GM12878 (cell line): ENCODE measurements at regions not wholly inside any gene's neighbourhood (a gene's known extent, or its start where the extent isn't known, plus 50 kb on each side); places are given as distances from the start of the nearest gene placed in this dataset.

Source experiments
- ATAC-seq: fragments of 200-7000 bp; cut with Tn5 transposase; 3 replicates; pipeline ENCODE4 v1.9.1; 2020; ENCODE audit warnings: mild to moderate bottlenecking, moderate library complexity
- BruUV-seq: library from RNA; stranded (reverse); fragments of 400-500 nt; replicated peaks from 2 replicates; lab custom pipeline; 2021; lab: Mats Ljungman, UMichigan
- CTCF ChIA-PET: fragments of 300-600 bp; sonication (Branson Sonifier 250); formaldehyde crosslinking; extraction: SDS; loops from one replicate; lab custom pipeline; 2021; ENCODE audit warnings: inconsistent platforms; lab: Yijun Ruan, JAX
- POLR2A ChIA-PET: fragments of 350-600 bp; formaldehyde crosslinking; extraction: SDS; loops from one replicate; lab custom pipeline; 2021; ENCODE audit warnings: inconsistent platforms; lab: Charles Lee
- RAD21 ChIA-PET: fragments of 300-600 bp; sonication (Branson Sonifier 250); formaldehyde crosslinking; loops from one replicate; lab custom pipeline; 2023; ENCODE audit warnings: antibody characterized with exemption; ENCODE audit not compliant: unreplicated experiment; lab: Charles Lee
- SMC1A ChIA-PET: fragments of 300-600 bp; sonication (Branson Sonifier 250); formaldehyde crosslinking; loops from one replicate; lab custom pipeline; 2023; ENCODE audit not compliant: unreplicated experiment, uncharacterized antibody; lab: Charles Lee
- DNase-seq: peaks from one replicate; pipeline ENCODE4 v3.0.0-alpha.2; 2011; ENCODE audit warnings: low read depth, low spot score
- FAIRE-seq: peaks from 3 replicates; lab custom pipeline; 2011; peaks lifted over from hg19 to GRCh38; lab: Jason Lieb, UNC
- H2AFZ ChIP-seq: 2 replicates; pipeline ENCODE4 v1.6.0; 2011; ENCODE audit warnings: low read depth, low read length, control low read depth; ENCODE audit not compliant: control insufficient read depth
- H3K27ac ChIP-seq: 2 replicates; pipeline ENCODE4 v1.5.1; 2011; ENCODE audit warnings: control low read depth; ENCODE audit not compliant: control insufficient read depth, insufficient read depth
- H3K27me3 ChIP-seq, 2 experiments: replicated peaks in 1 of 2; 2 replicates each; pipeline versions ENCODE4 v1.6.0 to v1.6.1; 2011; ENCODE audit warnings: low read length in 1 of 2; ENCODE audit not compliant: control insufficient read depth in 2 of 2, insufficient read depth in 2 of 2
- H3K36me3 ChIP-seq, 2 experiments: 2 replicates each; pipeline ENCODE4 v1.5.1; 2011; ENCODE audit warnings: low read length in 1 of 2; ENCODE audit not compliant: control insufficient read depth in 2 of 2, insufficient read depth in 2 of 2
- H3K4me1 ChIP-seq: 2 replicates; pipeline ENCODE4 v1.6.1; 2011; ENCODE audit warnings: mild to moderate bottlenecking, low read length, moderate library complexity, mixed read lengths; ENCODE audit not compliant: control insufficient read depth, insufficient read depth
- H3K4me2 ChIP-seq: 2 replicates; pipeline ENCODE4 v1.6.0; 2011; ENCODE audit warnings: control low read depth; ENCODE audit not compliant: control insufficient read depth, insufficient read depth
- H3K4me3 ChIP-seq: fragments of 200-600 bp; sonication (generic); 2 replicates; pipeline ENCODE4 v1.5.1; 2016
- H3K79me2 ChIP-seq: 2 replicates; pipeline ENCODE4 v1.6.0; 2011; ENCODE audit warnings: low read length; ENCODE audit not compliant: control insufficient read depth, insufficient read depth
- H3K9ac ChIP-seq: 2 replicates; pipeline ENCODE4 v1.8.0; 2011; ENCODE audit warnings: low read length, control low read depth, mixed read lengths; ENCODE audit not compliant: control insufficient read depth, insufficient read depth
- H3K9me3 ChIP-seq: replicated peaks from 3 replicates; pipeline ENCODE4 v1.5.1; 2011; ENCODE audit warnings: mild to moderate bottlenecking, low read length; ENCODE audit not compliant: control insufficient read depth, insufficient read depth
- H4K20me1 ChIP-seq: 2 replicates; pipeline ENCODE4 v1.6.0; 2011; ENCODE audit not compliant: control insufficient read depth, insufficient read depth
- NFIC ChIP-seq: IDR thresholded peaks from 2 replicates; pipeline ENCODE4 v1.6.1; 2012; ENCODE audit warnings: low read depth, mild to moderate bottlenecking, inconsistent platforms, low read length, moderate library complexity
- POU2F2 ChIP-seq: IDR thresholded peaks from 3 replicates; pipeline ENCODE4 v1.6.1; 2011; ENCODE audit warnings: low read depth, mild to moderate bottlenecking, low read length, borderline replicate concordance
- SREBF2 ChIP-seq: IDR thresholded peaks from 2 replicates; pipeline ENCODE4 v1.6.1; 2012; ENCODE audit warnings: mild to moderate bottlenecking, low read length
- ZNF274 ChIP-seq: IDR thresholded peaks from one replicate; pipeline ENCODE4 v1.8.0; 2011; ENCODE audit not compliant: insufficient read length, insufficient read depth
- ZZZ3 ChIP-seq: IDR thresholded peaks from 2 replicates; pipeline ENCODE4 v1.6.1; 2011; ENCODE audit warnings: low read depth; ENCODE audit not compliant: control insufficient read depth, insufficient read length
- WGBS: methylation state at CpG from one replicate; pipeline ENCODE4 v1.1.6; 2016; ENCODE audit warnings: low lambda C conversion rate; ENCODE audit not compliant: insufficient replicate concordance, insufficient coverage; ENCODE audit errors: missing lambda C conversion rate; 5-methylcytosine and 5-hydroxymethylcytosine counted together
- in situ Hi-C: fragments of 300-500 bp; cut with MboI; formaldehyde crosslinking; loops from 9 replicates; pipeline ENCODE4 v1.14.3; 2018; ENCODE audit warnings: mixed read lengths
- intact Hi-C: fragments of 100-400 bp; cut with micrococcal nuclease; formaldehyde crosslinking; loops from one replicate; pipeline ENCODE4 v1.14.2; 2022; ENCODE audit not compliant: unreplicated experiment
- TF ChIP-seq, protein P1 (sequence below): fragments of 450-650 bp; IDR thresholded peaks from 2 replicates; pipeline ENCODE4 v1.6.1; 2017; ENCODE audit warnings: mild to moderate bottlenecking, moderate library complexity
- TF ChIP-seq, protein P2 (sequence below): fragments of 450-650 bp; IDR thresholded peaks from 2 replicates; pipeline ENCODE4 v1.6.1; 2018; ENCODE audit warnings: borderline replicate concordance, mild to moderate bottlenecking; ENCODE audit not compliant: partially characterized antibody

DNA sequence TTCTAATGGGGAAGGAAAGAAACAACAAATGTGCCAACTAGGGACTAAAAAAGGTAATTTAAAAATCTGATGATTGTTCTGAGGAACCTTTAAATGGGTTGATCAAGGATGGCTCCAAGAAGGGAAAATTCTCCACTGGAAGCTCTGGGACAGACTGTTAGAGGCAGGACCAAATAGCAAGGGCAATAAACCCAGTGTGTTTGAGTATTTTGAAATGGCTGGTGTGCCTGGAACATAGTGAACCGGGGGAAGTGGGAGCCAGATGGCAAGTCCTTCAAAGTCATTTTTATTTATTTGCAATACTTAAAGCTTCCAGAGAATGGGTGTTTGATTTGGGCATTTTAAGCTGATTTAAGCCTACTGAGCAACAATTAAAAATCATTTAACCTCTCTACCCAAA, 587.7 kb upstream of the MEF2C start:
- intact Hi-C loops = no loop called here

More for the DNA sequence above, 587.7 kb upstream of the MEF2C start:
- BruUV-seq = no TSS peak
- in situ Hi-C loops = no loop called here
- Histone ChIP-seq H3K27ac (no peak overlapping the region), H3K9me3 (no peaks in the 10 kb centered on the region; the same call in 2 of the 3 replicates), H3K4me3 (no peak overlapping the region), H3K27me3 (no peaks in the 10 kb centered on the region), H3K36me3 (no peaks in the 10 kb centered on the region), H2AFZ (no peak overlapping the region), H3K9ac (no peak overlapping the region), H4K20me1 (no peaks in the 10 kb centered on the region), H3K4me2 (no peak overlapping the region), H3K4me1 (no peaks in the 10 kb centered on the region), H3K79me2 (no peaks in the 10 kb centered on the region)
- POLR2A ChIA-PET = interaction anchor here (0.7 kb wide), 1 partner anchor 9 kb away, joined by 3 read pairs; no protein-coding TSS in a partner anchor
- ATAC-seq (no peak), DNase-seq (no peak), FAIRE-seq (no peak)
- 56% methylated on average over 1 of the region's 1 CpG for WGBS
- RAD21 ChIA-PET = interaction anchor here (0.5 to 1.1 kb wide), 2 partner anchors 164 to 810 kb away, joined by 3 read pairs; no protein-coding TSS in a partner anchor
- CTCF ChIA-PET = interaction anchor here (0.7 to 1.5 kb wide), 2 partner anchors 35 to 75 kb away, joined by 3 to 4 read pairs; no protein-coding TSS in a partner anchor
- SMC1A ChIA-PET = interaction anchor here (0.7 to 1.8 kb wide), 4 partner anchors 12 to 111 kb away, joined by 3 to 5 read pairs (median 3); no protein-coding TSS in a partner anchor
- TF ChIP-seq, protein P1, sequence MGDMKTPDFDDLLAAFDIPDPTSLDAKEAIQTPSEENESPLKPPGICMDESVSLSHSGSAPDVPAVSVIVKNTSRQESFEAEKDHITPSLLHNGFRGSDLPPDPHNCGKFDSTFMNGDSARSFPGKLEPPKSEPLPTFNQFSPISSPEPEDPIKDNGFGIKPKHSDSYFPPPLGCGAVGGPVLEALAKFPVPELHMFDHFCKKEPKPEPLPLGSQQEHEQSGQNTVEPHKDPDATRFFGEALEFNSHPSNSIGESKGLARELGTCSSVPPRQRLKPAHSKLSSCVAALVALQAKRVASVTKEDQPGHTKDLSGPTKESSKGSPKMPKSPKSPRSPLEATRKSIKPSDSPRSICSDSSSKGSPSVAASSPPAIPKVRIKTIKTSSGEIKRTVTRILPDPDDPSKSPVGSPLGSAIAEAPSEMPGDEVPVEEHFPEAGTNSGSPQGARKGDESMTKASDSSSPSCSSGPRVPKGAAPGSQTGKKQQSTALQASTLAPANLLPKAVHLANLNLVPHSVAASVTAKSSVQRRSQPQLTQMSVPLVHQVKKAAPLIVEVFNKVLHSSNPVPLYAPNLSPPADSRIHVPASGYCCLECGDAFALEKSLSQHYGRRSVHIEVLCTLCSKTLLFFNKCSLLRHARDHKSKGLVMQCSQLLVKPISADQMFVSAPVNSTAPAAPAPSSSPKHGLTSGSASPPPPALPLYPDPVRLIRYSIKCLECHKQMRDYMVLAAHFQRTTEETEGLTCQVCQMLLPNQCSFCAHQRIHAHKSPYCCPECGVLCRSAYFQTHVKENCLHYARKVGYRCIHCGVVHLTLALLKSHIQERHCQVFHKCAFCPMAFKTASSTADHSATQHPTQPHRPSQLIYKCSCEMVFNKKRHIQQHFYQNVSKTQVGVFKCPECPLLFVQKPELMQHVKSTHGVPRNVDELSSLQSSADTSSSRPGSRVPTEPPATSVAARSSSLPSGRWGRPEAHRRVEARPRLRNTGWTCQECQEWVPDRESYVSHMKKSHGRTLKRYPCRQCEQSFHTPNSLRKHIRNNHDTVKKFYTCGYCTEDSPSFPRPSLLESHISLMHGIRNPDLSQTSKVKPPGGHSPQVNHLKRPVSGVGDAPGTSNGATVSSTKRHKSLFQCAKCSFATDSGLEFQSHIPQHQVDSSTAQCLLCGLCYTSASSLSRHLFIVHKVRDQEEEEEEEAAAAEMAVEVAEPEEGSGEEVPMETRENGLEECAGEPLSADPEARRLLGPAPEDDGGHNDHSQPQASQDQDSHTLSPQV = no peak
- TF ChIP-seq ZNF274 (no peak), NFIC (no peak), ZZZ3 (no peak), SREBF2 (no peak), POU2F2 (no peak)
- TF ChIP-seq, protein P2, sequence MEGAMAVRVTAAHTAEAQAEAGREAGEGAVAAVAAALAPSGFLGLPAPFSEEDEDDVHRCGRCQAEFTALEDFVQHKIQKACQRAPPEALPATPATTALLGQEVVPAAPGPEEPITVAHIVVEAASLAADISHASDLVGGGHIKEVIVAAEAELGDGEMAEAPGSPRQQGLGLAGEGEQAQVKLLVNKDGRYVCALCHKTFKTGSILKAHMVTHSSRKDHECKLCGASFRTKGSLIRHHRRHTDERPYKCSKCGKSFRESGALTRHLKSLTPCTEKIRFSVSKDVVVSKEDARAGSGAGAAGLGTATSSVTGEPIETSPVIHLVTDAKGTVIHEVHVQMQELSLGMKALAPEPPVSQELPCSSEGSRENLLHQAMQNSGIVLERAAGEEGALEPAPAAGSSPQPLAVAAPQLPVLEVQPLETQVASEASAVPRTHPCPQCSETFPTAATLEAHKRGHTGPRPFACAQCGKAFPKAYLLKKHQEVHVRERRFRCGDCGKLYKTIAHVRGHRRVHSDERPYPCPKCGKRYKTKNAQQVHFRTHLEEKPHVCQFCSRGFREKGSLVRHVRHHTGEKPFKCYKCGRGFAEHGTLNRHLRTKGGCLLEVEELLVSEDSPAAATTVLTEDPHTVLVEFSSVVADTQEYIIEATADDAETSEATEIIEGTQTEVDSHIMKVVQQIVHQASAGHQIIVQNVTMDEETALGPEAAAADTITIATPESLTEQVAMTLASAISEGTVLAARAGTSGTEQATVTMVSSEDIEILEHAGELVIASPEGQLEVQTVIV = no peak
